Progenitor cell of endocrine pancreas (in vitro differentiated cells): ENCODE measurements at regions not wholly inside any gene's neighbourhood (a gene's known extent, or its start where the extent isn't known, plus 50 kb on each side); places are given as distances from the start of the nearest gene placed in this dataset.

ENCODE experiments used
- DNase-seq: peaks from one replicate; pipeline ENCODE4 v3.0.0; 2021; ENCODE audit warnings: low spot score; ENCODE audit not compliant: unreplicated experiment
- H3K27ac Mint-ChIP-seq: 2 replicates; pipeline ENCODE4 v1.8.0; 2021; ENCODE audit warnings: mild to moderate bottlenecking, moderate library complexity, mixed read lengths
- H3K27me3 Mint-ChIP-seq: 2 replicates; pipeline ENCODE4 v1.8.0; 2021; ENCODE audit warnings: mixed read lengths
- H3K36me3 Mint-ChIP-seq: 2 replicates; pipeline ENCODE4 v1.8.0; 2022; ENCODE audit warnings: mixed read lengths; ENCODE audit not compliant: insufficient read depth
- H3K4me1 Mint-ChIP-seq: 2 replicates; pipeline ENCODE4 v1.8.0; 2021; ENCODE audit warnings: low read depth, mixed read lengths
- H3K4me3 Mint-ChIP-seq: 2 replicates; pipeline ENCODE4 v1.8.0; 2021; ENCODE audit warnings: low read depth, mild to moderate bottlenecking, moderate library complexity, mixed read lengths
- H3K9me3 Mint-ChIP-seq: 2 replicates; pipeline ENCODE4 v1.8.0; 2021; ENCODE audit warnings: low read depth, mixed read lengths
- TF ChIP-seq, protein P1 (sequence below): fragments of 200-600 bp; sonication (generic); IDR thresholded peaks from one replicate; pipeline ENCODE4 v1.5.0; 2021; ENCODE audit warnings: antibody characterized with exemption, mild to moderate bottlenecking; ENCODE audit not compliant: unreplicated experiment

DNA sequence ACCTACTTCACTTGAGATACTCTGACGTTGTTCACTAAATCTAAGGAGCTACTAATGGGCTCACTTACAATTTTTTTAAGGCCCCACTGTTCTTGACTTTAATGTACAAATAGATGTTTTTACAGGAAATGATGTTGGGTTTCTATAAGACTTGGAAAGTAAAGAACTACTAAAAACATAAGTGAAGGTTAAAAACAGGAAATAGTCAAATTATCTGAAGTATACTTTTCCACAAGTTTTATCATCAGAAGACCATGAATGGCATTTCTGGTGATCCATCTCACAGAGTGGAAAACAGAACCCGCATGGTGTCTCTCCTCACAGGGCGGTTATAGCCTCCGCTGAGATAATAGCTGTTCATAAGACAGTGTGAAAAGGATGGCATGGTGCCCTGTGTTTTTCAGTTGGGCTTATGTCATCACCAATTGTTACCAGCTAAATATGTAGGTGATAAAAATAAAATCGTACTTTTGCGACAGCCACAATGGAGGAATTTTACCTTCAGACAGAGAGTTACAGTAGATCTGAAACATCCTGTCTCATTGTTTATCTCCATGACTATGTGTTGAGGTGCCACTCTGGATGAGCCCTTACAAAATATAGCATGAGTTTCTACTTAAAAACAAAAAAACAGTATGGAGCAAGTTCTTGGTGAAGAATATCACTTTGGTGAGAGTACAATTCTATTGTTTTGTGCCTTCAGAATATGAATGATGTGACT, 462.4 kb downstream of the RAP2B start:
- TF ChIP-seq, protein P1, sequence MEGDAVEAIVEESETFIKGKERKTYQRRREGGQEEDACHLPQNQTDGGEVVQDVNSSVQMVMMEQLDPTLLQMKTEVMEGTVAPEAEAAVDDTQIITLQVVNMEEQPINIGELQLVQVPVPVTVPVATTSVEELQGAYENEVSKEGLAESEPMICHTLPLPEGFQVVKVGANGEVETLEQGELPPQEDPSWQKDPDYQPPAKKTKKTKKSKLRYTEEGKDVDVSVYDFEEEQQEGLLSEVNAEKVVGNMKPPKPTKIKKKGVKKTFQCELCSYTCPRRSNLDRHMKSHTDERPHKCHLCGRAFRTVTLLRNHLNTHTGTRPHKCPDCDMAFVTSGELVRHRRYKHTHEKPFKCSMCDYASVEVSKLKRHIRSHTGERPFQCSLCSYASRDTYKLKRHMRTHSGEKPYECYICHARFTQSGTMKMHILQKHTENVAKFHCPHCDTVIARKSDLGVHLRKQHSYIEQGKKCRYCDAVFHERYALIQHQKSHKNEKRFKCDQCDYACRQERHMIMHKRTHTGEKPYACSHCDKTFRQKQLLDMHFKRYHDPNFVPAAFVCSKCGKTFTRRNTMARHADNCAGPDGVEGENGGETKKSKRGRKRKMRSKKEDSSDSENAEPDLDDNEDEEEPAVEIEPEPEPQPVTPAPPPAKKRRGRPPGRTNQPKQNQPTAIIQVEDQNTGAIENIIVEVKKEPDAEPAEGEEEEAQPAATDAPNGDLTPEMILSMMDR = no peak
- Mint-ChIP-seq H3K27me3 (no peaks in the 10 kb centered on the region), H3K36me3 (no peaks in the 10 kb centered on the region), H3K4me1 (peaks cover 4% of the 10 kb centered on the region), H3K9me3 (no peaks in the 10 kb centered on the region), H3K27ac (no peak overlapping the region), H3K4me3 (no peak overlapping the region)
- DNase-seq = no peak

DNA sequence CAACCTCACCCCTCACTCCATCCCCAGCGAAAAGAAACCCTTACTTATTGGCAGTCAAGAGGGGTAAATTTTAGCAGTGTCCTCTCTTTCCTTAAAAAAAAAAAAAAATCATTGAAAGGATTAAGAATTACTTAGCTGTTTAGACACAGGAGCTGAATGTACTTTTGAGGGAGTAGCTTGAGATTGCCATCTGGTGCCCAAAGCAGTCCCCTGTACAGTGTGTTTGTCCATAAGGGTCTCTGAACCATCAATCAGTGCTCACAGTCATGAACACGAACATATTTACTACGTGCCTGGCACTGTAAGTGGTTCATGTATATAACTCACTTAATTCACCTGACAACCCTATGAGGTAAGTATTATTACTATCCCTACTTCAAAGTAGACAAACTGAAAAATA, 463.5 kb downstream of the RAP2B start:
- no peak overlapping the region for H3K27ac Mint-ChIP-seq

DNA sequence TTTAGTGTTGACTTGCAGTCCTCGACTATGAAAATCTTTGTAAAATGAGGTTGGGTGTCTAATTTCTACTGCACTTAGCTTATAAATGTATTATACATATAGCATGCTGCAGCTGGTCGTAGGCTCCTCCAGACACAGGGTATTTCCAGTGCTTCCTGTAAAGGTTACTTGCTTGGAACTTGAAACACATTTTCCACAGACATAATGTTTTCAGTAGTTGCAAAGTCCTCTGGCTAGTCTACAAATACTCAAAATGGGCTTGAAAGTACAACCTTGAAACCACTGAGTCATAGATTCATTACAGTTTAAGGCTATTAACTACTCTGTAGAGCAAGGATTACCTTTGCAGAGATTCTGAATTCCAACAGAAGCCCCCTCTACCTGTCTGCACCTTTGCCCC, 464.1 kb downstream of the RAP2B start:
- TF ChIP-seq, protein P1 = no peak
- Mint-ChIP-seq H3K4me1 (peaks cover 4% of the 10 kb centered on the region), H3K36me3 (no peaks in the 10 kb centered on the region), H3K27ac (no peak overlapping the region), H3K4me3 (no peak overlapping the region), H3K27me3 (peaks cover 5% of the 10 kb centered on the region), H3K9me3 (no peaks in the 10 kb centered on the region)
- no peak for DNase-seq

More for the DNA sequence above, 463.5 kb downstream of the RAP2B start:
- TF ChIP-seq, protein P1 = no peak
- Mint-ChIP-seq H3K9me3 (no peaks in the 10 kb centered on the region), H3K36me3 (no peaks in the 10 kb centered on the region), H3K27me3 (peaks cover 5% of the 10 kb centered on the region), H3K4me1 (peaks cover 4% of the 10 kb centered on the region), H3K4me3 (no peak overlapping the region)
- no peak for DNase-seq

DNA sequence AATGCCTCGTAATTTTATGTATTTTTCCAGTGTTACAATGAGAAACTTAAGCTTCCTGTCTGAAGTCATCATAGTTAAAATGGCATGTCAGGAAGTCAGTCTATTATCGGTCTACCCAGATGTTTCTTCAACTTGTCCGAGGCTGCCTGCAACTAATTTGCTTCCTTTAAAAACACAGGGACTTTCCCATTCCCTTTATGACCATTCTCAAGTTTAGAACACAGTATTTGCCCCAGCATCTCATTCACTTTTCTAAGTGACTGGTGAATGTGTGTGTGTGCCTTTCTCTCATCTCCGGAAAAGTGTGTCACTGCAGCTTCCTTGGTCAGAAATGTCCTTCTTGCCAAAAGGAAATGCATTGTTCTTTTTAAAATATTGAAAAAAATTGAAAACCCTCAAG, 466.6 kb downstream of the RAP2B start:
- Mint-ChIP-seq H3K36me3 (no peaks in the 10 kb centered on the region), H3K27ac (no peak overlapping the region), H3K4me3 (no peak overlapping the region), H3K27me3 (peaks cover 5% of the 10 kb centered on the region), H3K4me1 (peaks cover 4% of the 10 kb centered on the region), H3K9me3 (no peaks in the 10 kb centered on the region)
- TF ChIP-seq, protein P1 = no peak
- no peak for DNase-seq

DNA sequence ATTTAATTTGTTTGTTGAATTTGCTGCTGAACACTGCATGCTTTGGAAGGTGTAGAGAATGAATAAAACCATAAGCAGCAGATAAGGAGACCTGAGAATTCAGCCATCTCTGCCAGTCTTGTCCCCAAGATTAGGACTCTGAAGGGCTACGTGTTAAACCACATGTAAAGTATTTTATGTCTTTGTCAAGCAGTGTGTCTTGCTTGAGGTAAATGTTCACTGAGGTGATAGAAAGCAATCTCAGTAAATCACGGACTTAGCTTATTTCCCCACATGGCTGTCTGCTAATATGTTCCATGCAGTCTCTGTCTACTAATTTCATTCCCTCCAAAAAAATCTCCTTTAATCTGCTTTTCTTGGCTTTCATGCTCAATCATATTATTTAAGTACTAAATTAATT, 467.1 kb downstream of the RAP2B start:
- TF ChIP-seq, protein P1 = no peak
- H3K4me1 Mint-ChIP-seq = peaks cover 4% of the 10 kb centered on the region
- no peak overlapping the region for H3K4me3 Mint-ChIP-seq
- no peaks in the 10 kb centered on the region for H3K9me3 Mint-ChIP-seq
- H3K27me3 Mint-ChIP-seq = peaks cover 5% of the 10 kb centered on the region
- no peak overlapping the region for H3K27ac Mint-ChIP-seq
- no peaks in the 10 kb centered on the region for H3K36me3 Mint-ChIP-seq
- DNase-seq = no peak
